GM21447 (cell line): ENCODE measurements at regions not wholly inside any gene's neighbourhood (a gene's known extent, or its start where the extent isn't known, plus 50 kb on each side); places are given as distances from the start of the nearest gene placed in this dataset.

Experiments
- ATAC-seq: cut with Tn5 transposase; IDR thresholded peaks from one replicate; pipeline ENCODE4 v1.9.1; 2021; ENCODE audit not compliant: unreplicated experiment

DNA sequence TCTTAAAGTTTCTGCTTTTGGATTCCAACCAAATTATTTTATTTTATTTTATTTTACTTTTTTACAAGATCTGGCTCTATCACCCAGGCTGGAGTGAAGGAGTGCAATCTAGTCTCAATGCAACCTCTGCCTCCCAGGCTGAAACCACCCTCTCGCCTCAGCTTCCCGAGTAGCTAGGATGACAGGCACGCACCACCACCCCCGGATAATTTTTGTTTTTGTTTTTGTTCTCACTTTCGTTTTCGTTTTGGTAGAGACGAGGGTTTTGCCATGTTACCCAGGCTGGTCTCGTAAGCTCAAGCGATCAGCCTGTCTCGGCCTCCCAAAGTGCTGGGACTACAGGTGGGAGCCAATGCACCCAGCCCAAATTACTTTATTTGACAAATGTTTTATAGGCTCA is 219.8 kb downstream of the ETS1 start:
- ATAC-seq, result peak; percentile 90

DNA sequence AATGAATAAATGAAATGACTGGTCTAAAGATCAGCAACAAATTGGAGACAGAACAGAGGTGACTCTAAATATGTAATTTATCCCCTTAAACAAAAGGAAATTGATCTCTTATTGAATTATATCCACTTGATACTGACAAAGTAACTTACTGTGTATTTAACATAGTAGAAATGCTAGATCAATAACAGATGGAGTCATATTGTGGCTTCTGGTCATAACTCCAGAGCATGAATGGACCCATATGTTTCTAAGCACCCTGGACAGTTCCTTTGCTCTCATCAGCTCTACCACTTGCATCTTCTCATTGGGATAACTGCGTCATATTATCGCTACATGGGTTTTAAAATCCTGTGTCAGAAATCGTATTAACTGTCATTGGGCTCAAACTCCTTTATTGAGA is 222.3 kb downstream of the ETS1 start:
- ATAC-seq, result no peak

DNA sequence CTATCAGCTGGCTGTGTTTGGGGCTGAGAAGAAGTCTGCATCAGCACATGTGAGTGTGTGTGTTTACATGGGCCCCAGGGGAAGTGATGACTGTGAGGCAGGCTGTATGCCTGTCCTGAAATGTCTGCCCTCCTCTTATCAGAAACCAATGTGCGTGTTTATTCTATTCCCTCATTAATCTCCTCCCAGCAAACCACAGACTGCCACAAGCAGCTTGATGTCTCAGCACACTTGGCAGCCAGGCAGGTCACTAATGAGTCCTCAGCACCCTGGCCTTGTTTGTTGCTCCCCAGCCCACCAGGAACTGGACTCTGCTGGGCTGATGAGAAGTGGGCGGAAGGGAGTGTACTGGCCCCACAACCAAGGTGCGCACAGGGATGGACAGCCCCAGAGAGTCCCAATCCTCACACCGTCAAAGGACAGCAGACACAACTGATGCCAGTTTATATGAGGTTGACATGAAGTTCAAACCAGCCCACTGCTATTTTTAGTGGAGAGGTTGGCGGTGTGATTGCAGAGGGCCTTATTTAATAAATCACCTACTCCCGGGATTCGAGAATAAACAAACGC is 225.8 kb downstream of the ETS1 start:
- ATAC-seq, result no peak

DNA sequence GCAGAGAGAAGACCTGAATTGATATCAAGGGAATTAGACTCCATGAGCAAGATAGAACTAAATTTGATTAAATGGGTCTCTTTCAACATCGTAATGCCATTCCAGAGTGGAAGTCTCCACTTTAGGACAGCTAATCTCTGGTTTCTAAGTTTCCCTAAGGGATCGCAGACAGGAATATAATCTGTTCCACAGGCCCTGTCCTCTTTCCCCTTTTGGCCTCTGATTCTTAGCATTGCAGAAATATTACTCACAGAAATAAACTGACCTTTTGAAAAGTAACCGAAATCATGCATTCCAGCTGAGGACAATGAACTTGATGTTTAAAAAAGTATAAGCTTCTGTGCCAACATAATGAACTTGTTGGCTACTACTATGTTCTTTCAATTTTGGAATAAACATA is 227.8 kb downstream of the ETS1 start:
- ATAC-seq, result no peak

DNA sequence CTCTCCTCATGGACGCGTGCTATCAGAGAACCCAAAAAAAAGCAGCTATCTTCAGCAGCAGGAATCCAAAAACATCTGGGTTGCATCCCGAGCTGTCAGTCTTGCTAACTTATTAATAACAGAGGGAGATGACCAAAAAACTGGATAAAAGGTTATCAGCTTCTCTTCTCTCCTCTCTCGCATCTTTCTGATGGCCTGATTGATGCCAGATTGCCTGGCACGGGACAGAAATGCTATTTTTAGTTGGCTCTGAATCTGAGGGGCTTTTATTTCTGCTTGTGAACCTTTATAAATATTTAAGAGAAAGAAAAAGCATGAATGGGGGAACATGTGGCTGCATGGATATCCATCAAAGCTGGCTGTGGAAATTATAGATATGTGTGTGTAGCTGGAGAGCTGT is 230.3 kb downstream of the ETS1 start:
- no peak for ATAC-seq

DNA sequence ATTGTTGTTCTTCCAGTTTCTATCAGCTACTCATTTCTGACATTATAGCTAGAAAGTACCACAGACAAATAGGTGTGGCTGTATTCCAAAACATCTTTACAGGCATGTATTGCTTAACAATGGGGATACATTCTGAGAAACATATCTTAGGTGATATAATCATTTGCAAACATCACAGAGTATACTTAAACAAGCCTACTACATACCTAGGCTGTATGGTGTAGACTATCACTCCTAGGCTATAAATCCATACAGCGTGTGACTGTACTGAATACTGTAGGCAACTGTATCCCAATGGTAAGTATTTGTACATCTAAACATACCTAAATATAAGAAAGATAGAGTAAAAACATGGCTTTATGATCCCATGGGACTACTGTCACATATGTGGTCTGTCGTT is 231.8 kb downstream of the ETS1 start:
- no peak for ATAC-seq

DNA sequence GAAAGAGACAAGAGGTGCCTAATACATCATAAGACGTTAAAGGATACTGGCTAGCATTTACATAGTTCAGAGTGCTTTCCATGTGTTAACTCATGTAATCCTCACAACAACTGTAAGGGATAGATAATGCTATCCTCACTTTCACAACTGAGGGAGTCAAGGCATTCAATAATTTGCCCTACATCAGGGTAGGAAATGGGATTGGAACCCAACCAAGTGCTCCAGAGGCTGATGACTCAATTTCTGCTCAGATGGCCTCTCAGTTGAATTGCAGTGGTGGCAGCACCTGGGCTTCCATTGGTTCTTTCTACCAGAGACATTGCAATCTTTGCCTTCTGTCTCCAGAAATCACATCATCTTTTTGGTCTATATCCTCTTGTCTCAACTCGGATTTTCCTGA is 232.9 kb downstream of the ETS1 start:
- no peak for ATAC-seq

DNA sequence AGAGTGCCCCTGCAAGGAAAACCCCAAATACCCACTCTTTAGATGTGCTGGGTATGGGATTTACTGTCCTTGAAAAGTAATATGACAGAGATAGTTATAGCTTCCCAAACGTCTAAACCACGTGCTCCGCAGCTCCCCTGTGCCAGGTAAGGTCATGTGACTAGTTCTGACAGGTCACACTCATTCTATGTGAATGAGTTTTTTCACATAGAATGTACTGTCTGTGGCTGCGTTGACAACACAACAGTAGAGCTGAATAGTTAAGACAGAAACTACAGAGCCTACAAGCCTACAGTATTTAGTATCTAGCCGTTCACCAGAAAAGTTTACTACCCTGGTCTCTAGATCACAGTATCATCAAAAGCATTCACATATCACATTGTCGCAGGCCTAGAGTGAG is 236.2 kb downstream of the ETS1 start:
- no peak for ATAC-seq

DNA sequence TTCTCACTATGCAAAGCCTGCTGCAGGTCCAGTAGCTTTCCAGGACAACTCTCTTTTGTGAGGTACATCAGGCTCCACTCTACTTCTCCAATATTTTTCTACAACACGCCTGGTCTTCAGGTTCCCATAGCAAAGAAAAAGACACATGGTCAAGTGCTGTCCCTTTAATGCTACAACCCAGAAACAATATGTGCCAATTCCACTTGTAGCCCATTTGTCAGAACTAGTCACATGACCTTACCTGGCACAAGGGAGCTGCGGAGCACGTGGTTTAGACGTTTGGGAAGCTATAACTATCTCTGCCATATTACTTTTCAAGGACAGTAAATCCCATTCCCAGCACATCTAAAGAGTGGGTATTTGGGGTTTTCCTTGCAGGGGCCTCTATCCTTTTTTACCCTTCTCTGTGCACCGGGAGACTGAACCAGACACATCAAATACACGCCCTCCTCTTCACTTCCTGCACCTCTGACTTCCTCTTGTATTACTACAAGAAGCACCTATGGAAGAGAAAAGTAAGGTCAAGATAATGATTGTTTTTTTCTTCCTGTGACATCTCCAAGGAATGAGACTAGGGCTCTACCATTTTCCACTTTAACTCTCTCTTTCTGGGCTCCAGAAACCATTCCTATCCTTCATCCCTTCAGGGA is 237.6 kb downstream of the ETS1 start:
- no peak for ATAC-seq

DNA sequence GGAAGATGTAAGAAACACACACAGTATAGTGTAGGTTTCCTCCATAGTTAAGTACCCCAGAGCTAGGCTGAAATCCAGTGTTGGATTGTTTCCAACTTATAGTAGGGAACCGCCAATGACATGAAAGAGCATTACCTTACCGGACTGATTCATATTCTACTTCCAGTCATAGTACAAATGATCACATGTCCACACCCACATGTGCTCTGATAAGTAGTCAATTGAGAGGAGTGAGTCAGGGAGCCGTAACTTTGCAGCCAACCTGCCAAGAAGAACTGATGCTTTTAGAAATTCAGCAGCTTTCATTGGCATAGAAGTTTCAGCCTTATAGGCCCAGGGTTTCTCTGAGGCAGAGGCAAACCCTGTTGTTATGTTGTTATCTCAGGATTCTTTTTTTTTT is 240.6 kb downstream of the ETS1 start:
- ATAC-seq, result no peak

DNA sequence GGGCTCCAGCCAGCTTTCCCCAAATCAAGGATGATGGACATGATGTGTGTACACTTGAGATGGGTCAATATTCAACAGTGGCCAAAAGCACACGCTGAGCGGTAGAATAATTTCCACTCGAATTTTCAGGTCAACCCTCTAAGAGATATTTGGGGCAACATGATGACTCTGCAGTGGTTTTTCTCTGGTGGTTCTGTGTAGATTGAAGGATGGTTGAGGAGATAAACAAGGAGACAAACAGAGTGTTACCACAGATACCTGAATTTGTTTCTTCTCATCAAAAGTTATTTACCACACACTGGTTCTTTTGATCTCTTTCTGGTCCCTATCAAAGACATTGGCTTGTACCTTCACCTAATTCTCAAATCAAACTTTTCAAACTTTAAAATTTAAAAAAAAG is 242.0 kb downstream of the ETS1 start:
- no peak for ATAC-seq

DNA sequence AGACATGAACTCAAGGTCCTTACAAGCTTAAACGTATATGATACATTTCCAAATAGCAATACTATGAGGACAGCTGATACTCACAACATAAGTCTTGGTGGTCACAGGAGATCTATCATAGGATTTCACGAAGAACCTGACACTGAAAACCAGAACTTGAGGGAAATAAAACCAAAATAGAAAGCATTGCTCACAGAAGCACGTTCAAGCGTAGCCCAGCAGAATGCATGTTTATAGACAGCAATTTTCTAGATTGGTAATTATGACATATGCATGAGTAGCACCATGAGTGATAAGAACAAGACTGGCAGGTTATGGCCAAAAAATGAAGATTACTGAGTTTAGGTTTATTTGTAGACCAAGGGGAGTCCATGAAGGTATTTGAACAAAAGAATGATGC is 243.5 kb downstream of the ETS1 start:
- ATAC-seq, result no peak

DNA sequence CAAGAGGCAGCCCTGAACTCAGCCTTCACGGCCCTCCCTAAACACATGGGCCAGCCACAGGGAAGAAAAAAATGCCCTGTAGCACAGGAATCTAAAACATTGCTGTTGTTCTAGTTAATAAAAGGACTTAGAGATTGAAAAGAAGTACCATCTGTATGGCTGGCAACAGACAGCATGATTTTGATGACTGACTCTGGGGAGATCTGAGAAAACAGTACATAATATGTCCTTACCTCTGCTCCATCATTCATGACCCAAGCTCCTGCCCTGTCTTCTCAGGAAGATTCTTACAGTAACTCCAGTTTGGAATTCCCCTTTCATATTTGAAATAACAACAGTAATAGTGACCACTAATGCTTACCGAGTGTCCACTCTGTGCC is 244.2 kb downstream of the ETS1 start:
- peak; percentile 20 for ATAC-seq

DNA sequence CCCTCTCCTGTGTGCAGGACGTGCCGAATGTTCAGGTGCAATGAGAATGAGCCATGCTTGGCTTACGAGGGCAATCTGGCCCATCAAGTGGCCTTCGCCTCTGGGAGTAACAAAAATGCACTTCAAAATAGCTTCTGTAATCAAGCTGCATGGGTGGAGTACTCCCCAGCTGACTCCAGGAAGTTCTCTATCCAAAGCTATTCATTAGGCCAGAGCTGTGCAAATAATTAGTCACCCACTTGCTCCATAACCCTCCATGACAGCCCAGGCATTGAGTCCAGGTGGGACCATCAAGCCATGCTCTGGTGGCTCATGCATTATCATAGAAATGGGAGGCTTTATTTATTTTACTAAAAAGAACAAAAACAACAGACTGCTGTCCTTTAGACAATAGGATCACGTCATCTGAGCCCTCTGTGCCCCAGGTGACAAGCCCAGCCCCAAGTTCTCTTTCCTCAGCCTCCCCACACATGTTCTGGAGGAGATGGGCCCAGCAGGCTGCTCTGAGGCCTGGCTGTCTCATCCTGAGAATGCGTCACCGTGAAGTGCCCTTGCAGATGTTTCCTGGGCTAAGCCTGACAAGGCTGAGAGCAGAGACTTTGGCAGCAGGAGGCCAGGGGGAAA is 244.7 kb downstream of the ETS1 start:
- ATAC-seq, result peak; percentile 93

DNA sequence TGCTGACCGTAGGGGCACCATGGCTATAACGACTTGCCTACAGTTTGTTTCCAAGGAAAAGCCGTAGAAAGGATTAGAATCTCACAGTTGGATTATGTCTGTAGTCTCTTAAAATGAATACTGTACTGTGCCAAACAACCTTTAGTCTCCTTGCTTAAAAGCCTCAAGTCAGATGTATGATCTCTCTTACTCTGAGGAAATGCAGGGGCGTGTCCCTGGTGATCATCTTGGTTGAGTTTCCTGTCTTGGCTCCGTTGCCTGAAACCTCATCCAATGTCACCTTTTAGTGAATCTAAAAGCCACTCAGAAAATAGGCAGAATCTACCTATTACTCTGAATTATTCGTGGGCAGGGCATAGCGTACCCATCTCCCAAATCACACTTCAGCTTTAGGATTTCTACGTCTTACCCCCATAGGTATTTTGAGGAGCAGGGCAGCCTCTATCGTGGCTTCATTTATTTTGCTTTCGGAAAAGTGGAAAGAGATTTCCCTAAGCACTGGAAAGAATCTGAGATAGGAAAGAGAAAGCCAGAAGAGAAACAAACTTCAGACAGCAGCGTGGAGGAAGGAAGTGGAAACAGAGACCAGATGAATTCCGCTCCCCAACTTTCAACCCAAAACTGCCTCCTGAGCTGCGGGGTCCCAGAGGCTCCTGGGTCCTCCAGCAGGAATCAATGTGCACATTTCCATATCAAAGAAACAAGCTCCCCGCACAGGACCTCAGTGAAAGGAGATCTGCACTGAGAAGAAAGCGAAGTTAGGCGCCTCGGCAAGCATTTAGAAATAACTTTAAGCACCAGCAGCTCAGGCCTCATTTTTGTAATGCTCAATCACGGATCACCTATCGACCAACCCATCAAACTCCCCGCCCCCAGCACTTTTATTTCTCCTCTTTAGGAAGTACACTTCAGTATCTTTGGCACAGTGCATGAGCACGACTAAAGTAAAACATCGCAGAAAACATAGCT is 245.8 kb downstream of the ETS1 start:
- no peak for ATAC-seq

DNA sequence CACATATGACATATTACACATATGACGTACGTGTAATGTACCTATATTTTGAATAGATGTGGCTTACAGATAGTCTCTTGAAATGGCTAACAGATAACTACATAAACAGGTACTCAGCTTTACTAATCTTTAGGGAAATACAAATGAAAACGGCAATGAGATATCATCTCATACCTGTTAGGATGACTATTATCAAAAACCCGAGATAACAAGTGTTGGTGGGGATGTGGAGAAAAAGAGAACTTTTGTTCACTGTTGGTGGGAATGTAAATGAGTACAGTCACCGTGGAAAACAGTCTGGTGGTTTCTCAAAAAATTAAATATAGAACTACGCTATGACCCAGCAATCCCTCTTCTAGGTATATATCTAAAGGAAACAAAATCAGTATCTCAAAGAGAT is 247.6 kb downstream of the ETS1 start:
- ATAC-seq, result no peak

DNA sequence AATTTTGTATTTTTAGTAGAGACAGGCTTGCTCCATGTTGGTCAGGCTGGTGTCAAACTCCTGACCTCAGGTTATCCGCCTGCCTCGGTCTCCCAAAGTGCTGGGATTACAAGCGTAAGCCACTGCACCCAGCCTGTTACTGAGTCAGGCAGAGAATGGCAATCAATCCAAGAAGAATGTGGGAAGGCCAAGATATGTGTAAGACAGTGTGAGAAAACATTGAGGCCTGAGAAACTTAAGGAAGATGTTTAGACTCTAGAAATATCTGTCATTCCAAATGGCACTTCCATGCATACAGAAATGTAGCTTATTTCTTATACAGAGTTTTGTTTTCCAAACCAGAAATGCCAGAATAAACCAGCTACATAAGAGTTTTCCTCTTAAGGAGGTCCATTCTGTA is 248.5 kb downstream of the ETS1 start:
- no peak for ATAC-seq

DNA sequence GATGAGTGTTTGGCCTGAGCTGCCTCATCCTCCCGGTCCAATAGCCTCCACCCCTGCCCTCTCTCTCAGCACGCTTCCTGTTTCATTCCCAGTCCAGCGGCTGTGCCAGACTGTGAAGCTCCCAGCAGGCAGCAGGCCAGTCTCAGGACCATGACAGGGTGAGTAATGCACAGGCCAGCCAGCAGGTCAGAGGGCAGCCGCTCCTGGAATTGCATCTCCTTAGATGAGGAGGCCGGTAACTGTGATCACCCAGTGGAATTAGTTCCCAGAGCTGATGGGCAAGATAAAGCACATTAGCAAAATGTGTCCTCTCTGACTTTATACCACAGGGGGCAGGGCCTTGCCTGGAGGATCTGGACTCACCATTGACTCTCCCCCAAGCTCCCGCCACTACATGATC is 251.2 kb downstream of the ETS1 start:
- no peak for ATAC-seq

DNA sequence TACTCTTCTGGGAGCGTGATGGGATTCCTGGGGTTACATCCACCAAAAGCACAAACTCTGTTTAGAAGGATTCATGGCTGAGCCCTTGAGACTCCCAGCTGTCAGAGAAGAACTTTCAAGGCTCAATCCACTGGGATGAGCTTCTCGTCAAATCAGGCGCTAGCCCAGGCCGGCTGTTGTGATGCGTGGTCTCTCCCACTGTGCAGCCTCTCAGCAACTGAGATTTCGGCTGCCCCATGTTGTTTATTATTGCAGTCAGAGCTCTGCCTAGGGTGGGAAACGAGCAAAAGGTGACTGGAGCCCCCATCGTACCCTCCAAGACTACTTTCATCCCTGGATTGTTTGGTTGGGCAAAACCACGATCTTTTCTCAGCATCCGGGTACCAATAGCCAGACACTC is 251.6 kb downstream of the ETS1 start:
- ATAC-seq, result no peak

DNA sequence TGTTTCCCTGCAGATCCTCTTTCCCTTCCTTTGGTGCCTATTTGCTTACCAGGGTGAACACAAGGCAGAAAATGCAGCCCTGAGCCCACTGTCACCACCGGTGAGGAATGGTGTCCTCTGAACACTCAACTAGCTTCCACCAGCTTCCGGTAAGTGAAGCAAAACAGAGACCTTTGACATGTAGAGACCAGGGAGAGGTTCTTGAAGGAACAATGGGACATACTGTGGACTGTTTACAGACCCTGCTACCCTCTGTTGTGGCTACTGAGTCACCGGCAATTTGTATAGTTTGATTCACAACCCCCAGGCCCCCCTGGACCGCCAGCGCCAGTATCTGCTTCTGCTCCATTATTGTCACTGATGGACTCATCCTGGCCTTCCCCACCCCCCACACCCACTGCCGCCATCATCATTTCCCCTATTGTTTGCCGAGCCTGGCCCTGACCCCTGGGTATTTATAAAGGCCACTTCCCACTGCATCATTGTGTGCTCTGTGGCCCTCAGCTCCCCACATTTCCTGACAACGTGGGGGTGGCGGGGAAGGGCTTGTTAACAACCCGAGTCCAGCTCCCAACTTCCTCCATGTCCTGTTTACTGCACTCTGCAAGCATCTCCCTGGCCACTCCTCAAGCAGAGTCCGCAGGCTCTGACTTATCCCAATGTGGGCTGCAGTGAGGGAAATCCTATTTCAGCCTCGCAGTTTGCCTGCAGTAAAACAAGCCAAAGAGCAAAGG is 252.9 kb downstream of the ETS1 start:
- ATAC-seq, result no peak

DNA sequence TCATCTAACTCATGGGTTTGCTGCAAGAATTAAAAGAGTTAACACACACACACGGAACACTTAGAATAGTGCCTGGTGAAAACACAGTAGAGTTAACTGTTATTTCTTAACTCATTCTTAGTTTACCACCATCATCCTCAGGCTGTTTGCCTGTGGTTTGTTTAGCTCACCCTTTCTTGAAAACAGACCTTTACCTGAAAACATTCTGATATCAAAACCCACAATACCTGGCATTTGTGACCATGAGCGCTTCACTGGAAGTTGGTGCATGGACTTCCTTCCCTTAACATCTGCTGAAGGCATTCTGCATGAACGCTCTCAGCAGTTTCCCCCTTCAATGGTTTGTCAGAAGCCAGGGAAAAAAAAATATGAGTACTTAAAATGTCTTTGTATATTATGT is 256.0 kb downstream of the ETS1 start:
- ATAC-seq, result no peak
